GM12892 (cell line): ENCODE measurements at regions not wholly inside any gene's neighbourhood (a gene's known extent, or its start where the extent isn't known, plus 50 kb on each side); places are given as distances from the start of the nearest gene placed in this dataset.

ENCODE experiments used
- POLR2A ChIP-seq: IDR thresholded peaks from 2 replicates; pipeline ENCODE4 v1.6.1; 2011; ENCODE audit warnings: low read depth, low read length, control low read depth
- POLR2AphosphoS5 ChIP-seq: IDR thresholded peaks from 2 replicates; pipeline ENCODE4 v1.6.1; 2011; ENCODE audit warnings: low read depth, low read length, control low read depth
- TAF1 ChIP-seq: IDR thresholded peaks from 2 replicates; pipeline ENCODE4 v1.6.1; 2011; ENCODE audit warnings: low read depth, mild to moderate bottlenecking, control low read depth, low read length, borderline replicate concordance

- TF ChIP-seq POLR2AphosphoS5 (no peak), POLR2A (no peak), TAF1 (no peak)
Observed at GRCh38 chr19:30288911-30289310, 83.3 kb upstream of the ZNF536 start.
